SK-N-SH (cell line): ENCODE measurements at regions not wholly inside any gene's neighbourhood (a gene's known extent, or its start where the extent isn't known, plus 50 kb on each side); places are given as distances from the start of the nearest gene placed in this dataset.

ENCODE experiments used
- CTCF ChIA-PET: fragments of 300-600, 350-600 bp; formaldehyde crosslinking; extraction: SDS; loops from one replicate; lab custom pipeline; 2021; lab: Yijun Ruan, JAX
- POLR2A ChIA-PET: fragments of 350-600 bp; sonication (Branson Sonifier 250); formaldehyde crosslinking; extraction: SDS; loops from one replicate; lab custom pipeline; 2020; ENCODE audit warnings: antibody characterized with exemption, inconsistent platforms; lab: Yijun Ruan, JAX
- DNase-seq: peaks from one replicate; pipeline ENCODE4 v3.0.0; 2012
- H2AFZ ChIP-seq: fragments of 200-600 bp; sonication (generic); 2 replicates; pipeline ENCODE4 v1.8.1; 2016; ENCODE audit warnings: antibody characterized with exemption, mild to moderate bottlenecking, low read depth
- H3F3A ChIP-seq: fragments of 200-600 bp; sonication (generic); replicated peaks from 2 replicates; pipeline ENCODE3; 2016; ENCODE audit warnings: antibody characterized with exemption, mild to moderate bottlenecking; ENCODE audit not compliant: insufficient read depth
- H3K27ac ChIP-seq, 2 experiments: fragments of 200-500 bp in 1 of 2; fragments of 200-600 bp in 1 of 2; sonication (Bioruptor generic) in 1 of 2; sonication (generic), shearing (Covaris generic) in 1 of 2; 2 replicates each; pipeline versions ENCODE4 v1.5.1 to v1.6.1; 2014 to 2016; ENCODE audit warnings: low read depth in 2 of 2, inconsistent platforms in 1 of 2, low read length in 1 of 2, mild to moderate bottlenecking in 1 of 2, mixed read lengths in 1 of 2
- H3K27me3 ChIP-seq: fragments of 200-600 bp; sonication (generic), shearing (Covaris generic); 2 replicates; pipeline ENCODE4 v1.6.1; 2016; ENCODE audit warnings: mixed run types; ENCODE audit not compliant: insufficient read depth
- H3K36me3 ChIP-seq, 2 experiments: fragments of 200-500 bp in 1 of 2; fragments of 200-600 bp in 1 of 2; sonication (Bioruptor generic) in 1 of 2; sonication (generic) in 1 of 2; replicated peaks in 1 of 2; 2 replicates each; pipeline versions ENCODE3 to v1.5.1; 2014 to 2016; ENCODE audit warnings: low read length in 1 of 2, mild to moderate bottlenecking in 1 of 2; ENCODE audit not compliant: insufficient read depth in 2 of 2, control insufficient read depth in 1 of 2
- H3K4me1 ChIP-seq, 2 experiments: fragments of 200-500 bp in 1 of 2; fragments of 200-600 bp in 1 of 2; sonication (Bioruptor generic) in 1 of 2; sonication (generic), shearing (Covaris generic) in 1 of 2; 2 replicates each; pipeline versions ENCODE4 v1.5.1 to v1.6.1; 2014 to 2016; ENCODE audit warnings: low read depth in 1 of 2, low read length in 1 of 2, mixed run types in 1 of 2; ENCODE audit not compliant: insufficient read depth in 2 of 2, control insufficient read depth in 1 of 2
- H3K4me2 ChIP-seq: fragments of 200-600 bp; sonication (generic), shearing (Covaris generic); 2 replicates; pipeline ENCODE4 v1.6.1; 2017; ENCODE audit warnings: mixed run types
- H3K4me3 ChIP-seq, 2 experiments: fragments of 200-500 bp in 1 of 2; fragments of 200-600 bp in 1 of 2; sonication (Bioruptor generic) in 1 of 2; sonication (generic), shearing (Covaris generic) in 1 of 2; 2 replicates each; pipeline versions ENCODE4 v1.5.1 to v1.8.1; 2014 to 2016; ENCODE audit warnings: low read depth in 2 of 2, inconsistent platforms in 1 of 2, low read length in 1 of 2, mild to moderate bottlenecking in 1 of 2, mixed read lengths in 1 of 2, moderate library complexity in 1 of 2
- H3K79me2 ChIP-seq: fragments of 200-600 bp; sonication (generic); 2 replicates; pipeline ENCODE4 v1.8.1; 2017; ENCODE audit warnings: mild to moderate bottlenecking; ENCODE audit not compliant: insufficient read depth
- H3K9ac ChIP-seq: fragments of 200-600 bp; sonication (generic); 2 replicates; pipeline ENCODE4 v1.6.1; 2017; ENCODE audit warnings: mixed run types
- H3K9me2 ChIP-seq: fragments of 200-600 bp; sonication (generic); 2 replicates; pipeline ENCODE4 v1.6.1; 2017; ENCODE audit warnings: mixed run types
- H3K9me3 ChIP-seq: fragments of 200-600 bp; sonication (generic); 2 replicates; pipeline ENCODE4 v1.6.1; 2017; ENCODE audit warnings: mixed run types, mild to moderate bottlenecking, moderate library complexity
- H4K20me1 ChIP-seq: fragments of 200-600 bp; sonication (generic); 2 replicates; pipeline ENCODE4 v1.6.1; 2017; ENCODE audit warnings: mild to moderate bottlenecking, mixed run types; ENCODE audit not compliant: insufficient read depth
- CHD2 ChIP-seq: fragments of 150-350 bp; IDR thresholded peaks from 2 replicates; pipeline ENCODE4 v1.6.1; 2018; ENCODE audit warnings: low read length; ENCODE audit not compliant: partially characterized antibody
- CTCF ChIP-seq: fragments of 200-600 bp; sonication (generic); IDR thresholded peaks from 2 replicates; pipeline ENCODE4 v1.6.1; 2017; ENCODE audit warnings: antibody characterized with exemption, mild to moderate bottlenecking, moderate library complexity
- FOXM1 ChIP-seq: IDR thresholded peaks from 2 replicates; pipeline ENCODE4 v1.4.0; 2012; ENCODE audit warnings: low read depth, mild to moderate bottlenecking
- GABPA ChIP-seq: IDR thresholded peaks from 2 replicates; pipeline ENCODE4 v1.4.0; 2012; ENCODE audit warnings: low read depth, mild to moderate bottlenecking
- IRF3 ChIP-seq: fragments of 150-350 bp; IDR thresholded peaks from 2 replicates; pipeline ENCODE4 v1.6.1; 2016; ENCODE audit warnings: mild to moderate bottlenecking, low read depth, low read length
- MAX ChIP-seq: IDR thresholded peaks from 2 replicates; pipeline ENCODE4 v1.4.0; 2012; ENCODE audit warnings: low read depth
- MEF2A ChIP-seq: IDR thresholded peaks from 2 replicates; pipeline ENCODE4 v1.4.0; 2012; ENCODE audit warnings: low read depth, borderline replicate concordance
- NFIC ChIP-seq: IDR thresholded peaks from 2 replicates; pipeline ENCODE4 v1.4.0; 2012; ENCODE audit warnings: borderline replicate concordance
- POLR2AphosphoS5 ChIP-seq: IDR thresholded peaks from 2 replicates; pipeline ENCODE4 v1.6.1; 2012; ENCODE audit warnings: low read depth, low read length
- RAD21 ChIP-seq: IDR thresholded peaks from 2 replicates; pipeline ENCODE4 v1.6.1; 2012; ENCODE audit warnings: mild to moderate bottlenecking, low read length
- RCOR1 ChIP-seq: fragments of 150-350 bp; IDR thresholded peaks from 2 replicates; pipeline ENCODE4 v1.6.1; 2017; ENCODE audit warnings: antibody characterized with exemption, low read length
- REST ChIP-seq: IDR thresholded peaks from 2 replicates; pipeline ENCODE4 v1.6.1; 2012; ENCODE audit warnings: mild to moderate bottlenecking, low read depth, low read length, moderate library complexity
- RXRA ChIP-seq: IDR thresholded peaks from 2 replicates; pipeline ENCODE4 v1.4.0; 2012; ENCODE audit warnings: low read depth, mild to moderate bottlenecking, borderline replicate concordance
- SMC3 ChIP-seq: IDR thresholded peaks from 2 replicates; pipeline ENCODE4 v1.6.1; 2012; ENCODE audit warnings: low read depth, low read length, improper control_type of control experiment
- TCF12 ChIP-seq: IDR thresholded peaks from 2 replicates; pipeline ENCODE4 v1.4.0; 2012
- TEAD4 ChIP-seq: IDR thresholded peaks from 2 replicates; pipeline ENCODE4 v1.4.0; 2012; ENCODE audit warnings: mild to moderate bottlenecking, borderline replicate concordance; ENCODE audit not compliant: insufficient read depth
- YY1 ChIP-seq: IDR thresholded peaks from 2 replicates; pipeline ENCODE4 v1.4.0; 2012; ENCODE audit warnings: low read depth, mild to moderate bottlenecking
- WGBS: methylation state at CpG from one replicate; pipeline ENCODE4 v1.1.6; 2017; ENCODE audit warnings: low lambda C conversion rate; 5-methylcytosine and 5-hydroxymethylcytosine counted together

- TF ChIP-seq CTCF (no peak), GABPA (no peak), RCOR1 (no peak), YY1 (no peak), RAD21 (no peak), CHD2 (no peak), RXRA (no peak), IRF3 (no peak), NFIC (no peak), MAX (no peak), REST (no peak), POLR2AphosphoS5 (no peak), SMC3 (no peak), MEF2A (no peak), TCF12 (no peak), FOXM1 (no peak), TEAD4 (no peak)
- Histone ChIP-seq H3K9me2 (no peaks in the 10 kb centered on the region), H3K36me3 (no peaks in the 10 kb centered on the region), H4K20me1 (no peaks in the 10 kb centered on the region), H3K9ac (no peak overlapping the region), H3K27ac (no peak overlapping the region), H3K4me2 (no peak overlapping the region), H3K4me1 (no peaks in the 10 kb centered on the region), H3F3A (no peaks in the 10 kb centered on the region), H3K27me3 (no peaks in the 10 kb centered on the region), H3K9me3 (no peaks in the 10 kb centered on the region), H3K79me2 (no peaks in the 10 kb centered on the region), H3K4me3 (no peak overlapping the region), H2AFZ (no peak overlapping the region)
- 78% methylated on average over 57 of the region's 83 CpGs for WGBS
- no peak for DNase-seq
- POLR2A ChIA-PET = no interaction called here
- CTCF ChIA-PET = no interaction called here
Measured at GRCh38 chr10:42898037-42898960, 115.7 kb downstream of the BMS1 start.
